GM19324 (cell line): ENCODE measurements at regions not wholly inside any gene's neighbourhood (a gene's known extent, or its start where the extent isn't known, plus 50 kb on each side); places are given as distances from the start of the nearest gene placed in this dataset.
"Not testable (repeated sequence)": the region's sequence is repeated elsewhere in the genome, so short reads cannot be mapped to it uniquely, and the experiment has no call there.

Source experiments
- ATAC-seq: cut with Tn5 transposase; IDR thresholded peaks from one replicate; pipeline ENCODE4 v1.9.1; 2021; ENCODE audit warnings: mild to moderate bottlenecking, moderate library complexity; ENCODE audit not compliant: unreplicated experiment, low FRiP score

- ATAC-seq = not testable (repeated sequence)
Measured at GRCh38 chr11:26882363-26882880, 111.5 kb upstream of the FIBIN start.

DNA sequence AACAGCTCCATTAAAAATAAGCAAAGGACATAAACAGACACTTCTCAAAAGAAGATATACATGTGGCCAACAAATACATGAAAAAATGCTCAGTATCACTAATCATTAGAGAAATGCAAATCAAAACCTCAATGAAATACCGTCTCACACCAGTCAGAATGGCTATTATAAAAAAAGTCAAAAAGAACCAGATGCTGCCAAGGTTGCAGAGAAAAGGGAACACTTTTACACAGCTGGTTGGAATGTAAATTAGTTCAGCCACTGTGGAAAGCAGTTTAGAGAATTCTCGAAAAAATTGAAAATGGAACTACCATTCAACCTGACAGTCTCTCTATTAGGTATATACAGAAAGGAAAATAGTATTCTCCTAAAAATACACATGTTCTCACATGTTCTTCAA is 102.4 kb upstream of the FIBIN start:
- no peak for ATAC-seq

DNA sequence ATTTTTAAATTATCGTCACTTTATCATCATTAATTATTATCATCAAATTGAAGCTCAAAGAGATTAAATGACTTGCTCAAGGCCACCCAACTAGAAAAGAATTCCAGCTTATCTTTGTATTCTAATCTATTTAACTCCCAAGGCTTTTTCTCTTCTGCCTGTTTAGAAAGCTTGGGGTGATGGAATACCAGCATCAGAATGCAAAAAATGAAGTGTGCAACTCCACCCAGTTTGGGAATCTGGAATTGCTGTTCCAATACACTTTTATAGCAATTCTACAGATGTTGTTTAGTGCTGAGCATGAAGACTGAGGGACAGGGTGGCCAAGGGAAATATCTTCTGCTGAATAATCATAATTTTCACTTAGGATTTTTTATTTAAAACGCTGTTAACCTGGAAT is 97.2 kb upstream of the FIBIN start:
- ATAC-seq = no peak

DNA sequence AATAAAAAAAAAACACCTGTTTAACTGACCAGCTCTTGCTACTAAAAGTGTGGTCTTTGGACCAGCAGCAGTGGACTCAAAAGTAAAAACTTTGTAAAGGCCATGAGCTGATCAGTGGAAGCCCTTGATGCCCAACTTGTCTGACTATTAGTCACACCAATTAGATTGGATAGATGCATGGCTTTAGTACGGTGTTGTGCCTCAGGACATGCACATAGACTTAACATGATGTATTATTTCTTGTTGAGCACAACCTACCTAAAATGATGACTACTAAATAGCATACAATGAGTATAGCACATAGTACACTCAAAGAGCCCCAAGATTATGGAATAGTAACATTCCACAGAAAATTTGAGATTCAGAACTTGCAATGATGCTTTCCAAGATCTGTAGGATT is 95.1 kb upstream of the FIBIN start:
- ATAC-seq = no peak

DNA sequence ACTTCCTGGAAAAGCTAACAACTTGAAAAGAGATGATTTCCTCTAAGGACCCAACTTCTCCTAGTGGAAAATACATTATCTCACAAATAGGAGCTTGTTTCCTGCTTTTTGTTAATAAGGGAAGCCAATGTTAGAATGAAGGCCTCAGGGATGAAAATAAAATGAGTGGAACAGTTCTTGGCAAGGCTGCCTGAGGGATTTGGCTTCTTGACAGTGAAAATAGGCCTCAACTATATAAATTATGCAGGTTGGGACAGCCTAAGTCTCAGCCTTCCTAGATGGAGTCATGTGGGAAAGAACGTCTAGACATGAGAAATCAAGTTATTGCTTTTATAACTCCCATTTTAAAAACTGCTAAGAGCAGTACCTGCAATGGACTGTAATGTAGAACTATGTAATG is 92.8 kb upstream of the FIBIN start:
- no peak for ATAC-seq

DNA sequence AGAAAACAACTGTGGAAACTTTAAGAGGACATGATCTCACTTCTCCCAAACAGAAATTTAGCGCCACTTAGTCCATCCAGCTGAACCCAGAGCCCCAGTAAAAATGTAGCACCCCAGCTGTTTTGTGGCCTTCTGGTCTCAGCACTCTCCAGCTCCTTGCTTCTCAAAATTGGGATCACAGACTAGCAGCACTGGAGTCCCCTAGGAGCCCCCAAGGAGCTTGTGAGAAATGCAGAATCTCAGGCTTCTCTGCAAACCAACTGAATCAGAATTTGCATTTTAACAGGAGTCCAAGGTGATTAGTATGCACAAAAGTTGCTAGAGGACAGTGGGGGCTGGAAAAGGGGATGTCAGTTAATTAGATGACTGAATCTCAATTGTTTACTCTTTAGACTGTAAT is 89.8 kb upstream of the FIBIN start:
- no peak for ATAC-seq

- ATAC-seq = no peak
Measured at GRCh38 chr11:26904801-26905200, 89.1 kb upstream of the FIBIN start.

- no peak for ATAC-seq
Measured at GRCh38 chr11:26905368-26905767, 88.5 kb upstream of the FIBIN start.

DNA sequence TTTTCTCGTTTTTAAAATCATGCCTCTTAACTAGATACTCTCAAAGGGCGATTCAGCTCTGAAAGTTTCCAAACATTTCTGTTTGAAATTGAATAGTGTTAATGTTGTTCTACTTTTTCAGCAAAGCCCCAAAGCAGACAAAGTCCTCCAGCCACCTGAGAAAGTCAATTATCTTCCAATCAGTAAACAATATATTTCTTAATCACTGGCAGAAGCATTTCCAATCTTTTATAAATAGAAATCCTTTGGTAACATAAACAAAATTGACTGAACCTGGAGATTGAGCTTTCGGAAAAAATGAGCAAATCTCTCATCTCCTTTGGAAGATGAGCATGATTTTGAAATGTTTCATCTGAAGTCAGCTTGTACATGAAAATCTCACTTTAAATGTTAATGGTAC is 84.4 kb upstream of the FIBIN start:
- ATAC-seq = no peak

- ATAC-seq = no peak
Measured at GRCh38 chr11:26909991-26910591, 83.8 kb upstream of the FIBIN start.

GRCh38 chr11:26914968-26915367 is 78.9 kb upstream of the FIBIN start:
- ATAC-seq = peak; percentile 74

GRCh38 chr11:26916805-26917204 is 77.1 kb upstream of the FIBIN start:
- no peak for ATAC-seq

DNA sequence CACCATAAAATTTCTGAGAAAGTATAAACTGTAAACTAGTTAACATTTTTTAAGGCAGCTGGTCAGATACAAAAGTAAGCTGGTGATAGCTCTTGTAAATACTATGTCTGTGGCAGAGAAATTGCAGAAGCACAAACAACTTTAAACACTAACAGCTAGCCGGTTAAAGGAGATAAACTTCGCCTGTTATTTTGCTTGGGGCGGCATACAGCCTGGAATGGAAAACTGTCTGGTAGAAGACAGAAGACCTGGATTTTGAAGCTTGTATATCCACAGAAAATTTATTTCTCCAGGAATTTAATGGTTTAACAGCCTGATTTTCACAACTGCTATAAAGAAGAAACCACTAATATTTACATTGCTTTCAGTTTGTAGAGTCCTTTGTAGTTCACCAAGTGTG is 65.3 kb upstream of the FIBIN start:
- ATAC-seq = no peak

DNA sequence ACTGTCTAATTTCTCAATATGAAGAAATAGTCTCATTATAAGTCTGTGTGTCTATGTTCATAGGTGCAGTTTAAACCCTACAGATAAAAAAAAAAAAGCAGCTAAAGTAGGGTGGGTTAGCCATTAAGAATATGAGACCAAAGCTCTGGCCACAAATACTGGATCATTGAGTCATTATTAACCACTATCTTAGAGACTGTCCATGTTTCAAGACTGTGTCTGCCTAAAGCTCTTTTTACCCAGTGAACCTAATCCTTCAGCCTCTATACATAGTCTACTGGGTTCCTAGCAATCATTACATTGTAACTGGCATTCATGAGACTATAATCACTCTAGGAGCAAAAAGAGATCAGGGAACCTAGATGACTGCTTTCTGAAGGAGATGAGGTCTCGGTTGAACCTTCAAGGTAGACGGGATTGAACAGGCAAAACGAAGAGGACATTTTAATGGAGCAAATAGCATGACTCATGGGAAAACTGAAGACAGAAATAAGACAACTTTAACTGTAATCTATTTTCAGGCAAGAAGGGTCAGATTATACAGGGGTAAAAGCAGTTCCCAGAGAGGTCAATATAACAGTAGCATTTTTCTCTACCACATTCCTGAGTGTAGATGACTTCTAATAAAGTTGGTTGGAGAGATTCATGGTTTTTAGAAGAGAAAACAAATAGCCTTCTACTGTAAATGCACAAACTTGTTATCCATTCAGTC is 64.0 kb upstream of the FIBIN start:
- no peak for ATAC-seq

GRCh38 chr11:26930518-26931247 is 63.2 kb upstream of the FIBIN start:
- no peak for ATAC-seq

DNA sequence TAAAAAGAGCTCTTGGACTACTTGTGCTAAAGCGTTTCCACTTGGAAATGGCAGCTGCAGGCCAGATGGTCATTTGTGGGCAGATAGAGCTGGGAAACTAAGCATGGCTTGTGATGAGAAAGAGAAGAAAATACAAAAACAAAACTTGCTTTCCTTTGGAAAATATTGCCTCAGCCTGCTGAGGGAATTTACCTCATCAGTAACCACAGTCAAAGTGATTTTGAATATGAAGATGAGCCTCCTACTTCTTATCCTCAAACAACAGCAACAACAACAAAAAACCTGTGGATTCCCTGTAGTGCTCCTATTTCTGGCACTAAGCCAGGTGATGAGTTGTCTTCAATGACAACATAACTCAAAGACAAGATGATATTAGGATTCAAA is 62.7 kb upstream of the FIBIN start:
- ATAC-seq = no peak

- ATAC-seq = no peak
Measured at GRCh38 chr11:26931881-26932280, 62.0 kb upstream of the FIBIN start.

GRCh38 chr11:26936109-26936508 is 57.8 kb upstream of the FIBIN start:
- ATAC-seq = no peak

DNA sequence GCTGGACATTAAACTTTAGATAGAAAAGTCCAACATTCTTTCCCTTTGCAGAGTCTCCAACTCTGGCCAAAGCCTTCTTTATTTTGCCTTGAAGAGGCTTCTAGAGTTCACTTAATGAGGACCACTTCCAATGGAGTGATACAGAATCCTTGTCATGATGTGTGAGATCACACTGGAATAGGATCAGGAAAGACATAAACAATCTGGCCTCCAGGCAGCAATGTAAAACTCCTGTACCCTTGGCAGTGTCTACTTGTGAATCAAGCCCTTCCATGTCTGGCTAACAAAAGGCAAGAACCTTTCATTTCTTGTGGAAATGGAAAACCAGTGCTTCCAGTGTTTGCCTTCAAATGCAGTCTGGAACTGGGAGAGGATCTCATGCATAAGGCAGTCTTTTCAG is 56.5 kb upstream of the FIBIN start:
- ATAC-seq = no peak

- not testable (repeated sequence) for ATAC-seq
Measured at GRCh38 chr11:26940501-26940900, 53.4 kb upstream of the FIBIN start.

DNA sequence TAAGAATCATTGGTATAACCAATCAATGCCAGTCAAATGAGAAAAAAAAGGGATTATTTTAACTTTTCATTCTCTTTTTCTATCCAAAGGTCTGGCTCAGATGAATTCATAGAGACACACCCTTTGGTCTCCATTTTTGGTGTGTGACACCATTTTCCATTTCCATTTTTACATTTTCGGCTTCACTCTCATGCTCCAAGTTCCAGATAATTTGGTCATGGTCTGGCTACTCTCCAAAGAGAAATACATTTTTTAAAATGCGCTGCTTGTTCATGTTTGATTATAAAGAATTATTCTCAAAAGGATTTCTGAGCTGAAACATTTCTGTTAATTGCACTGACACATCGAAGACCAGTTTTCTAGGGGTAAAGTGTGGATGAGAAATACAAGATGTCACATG is 51.6 kb upstream of the FIBIN start:
- ATAC-seq = no peak

GRCh38 chr11:26943636-26944035 is 50.3 kb upstream of the FIBIN start:
- no peak for ATAC-seq
